ENCODE measurements at regions not wholly inside any gene's neighbourhood (a gene's known extent, or its start where the extent isn't known, plus 50 kb on each side); places are given as distances from the start of the nearest gene placed in this dataset.
A peak's percentile ranks its signal among the peaks of the same experiment; 100 is the strongest.

DNA sequence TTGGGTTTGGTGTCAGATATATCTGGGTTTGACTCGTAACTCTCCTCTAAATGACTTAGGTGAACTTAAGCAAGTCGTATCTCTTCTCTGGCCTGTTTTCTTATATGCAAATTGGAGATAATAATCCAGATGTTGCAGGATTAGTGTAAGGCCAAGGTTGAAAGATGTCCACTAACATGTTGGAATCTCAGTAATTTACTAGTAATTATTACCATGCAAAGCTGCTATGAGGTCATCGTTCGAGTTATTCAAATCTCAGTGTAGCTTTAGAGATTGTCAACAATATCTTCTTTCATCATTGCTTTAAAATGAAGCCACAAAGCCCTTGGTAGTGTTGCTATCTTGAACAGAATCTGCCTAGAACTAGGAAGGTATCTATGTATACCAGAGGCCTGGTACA, 437.7 kb upstream of the KLF4 start:
- TF ChIP-seq, protein P1, sequence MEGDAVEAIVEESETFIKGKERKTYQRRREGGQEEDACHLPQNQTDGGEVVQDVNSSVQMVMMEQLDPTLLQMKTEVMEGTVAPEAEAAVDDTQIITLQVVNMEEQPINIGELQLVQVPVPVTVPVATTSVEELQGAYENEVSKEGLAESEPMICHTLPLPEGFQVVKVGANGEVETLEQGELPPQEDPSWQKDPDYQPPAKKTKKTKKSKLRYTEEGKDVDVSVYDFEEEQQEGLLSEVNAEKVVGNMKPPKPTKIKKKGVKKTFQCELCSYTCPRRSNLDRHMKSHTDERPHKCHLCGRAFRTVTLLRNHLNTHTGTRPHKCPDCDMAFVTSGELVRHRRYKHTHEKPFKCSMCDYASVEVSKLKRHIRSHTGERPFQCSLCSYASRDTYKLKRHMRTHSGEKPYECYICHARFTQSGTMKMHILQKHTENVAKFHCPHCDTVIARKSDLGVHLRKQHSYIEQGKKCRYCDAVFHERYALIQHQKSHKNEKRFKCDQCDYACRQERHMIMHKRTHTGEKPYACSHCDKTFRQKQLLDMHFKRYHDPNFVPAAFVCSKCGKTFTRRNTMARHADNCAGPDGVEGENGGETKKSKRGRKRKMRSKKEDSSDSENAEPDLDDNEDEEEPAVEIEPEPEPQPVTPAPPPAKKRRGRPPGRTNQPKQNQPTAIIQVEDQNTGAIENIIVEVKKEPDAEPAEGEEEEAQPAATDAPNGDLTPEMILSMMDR (IDR thresholded peaks at IDR 0.05; ENCODE audit: insufficient read depth, low read length, severe bottlenecking): no peak
- Histone ChIP-seq H3K27me3 (ENCODE audit: control insufficient read depth, insufficient read depth, low read length) (no peaks in the 10 kb centered on the region), H3K4me3 (ENCODE audit: low read depth, low read length) (no peak overlapping the region), H3K36me3 (ENCODE audit: control insufficient read depth, insufficient read depth, low read length) (no peaks in the 10 kb centered on the region)
- FAIRE-seq (no peak), DNase-seq (ENCODE audit: low read depth) (no peak)

DNA sequence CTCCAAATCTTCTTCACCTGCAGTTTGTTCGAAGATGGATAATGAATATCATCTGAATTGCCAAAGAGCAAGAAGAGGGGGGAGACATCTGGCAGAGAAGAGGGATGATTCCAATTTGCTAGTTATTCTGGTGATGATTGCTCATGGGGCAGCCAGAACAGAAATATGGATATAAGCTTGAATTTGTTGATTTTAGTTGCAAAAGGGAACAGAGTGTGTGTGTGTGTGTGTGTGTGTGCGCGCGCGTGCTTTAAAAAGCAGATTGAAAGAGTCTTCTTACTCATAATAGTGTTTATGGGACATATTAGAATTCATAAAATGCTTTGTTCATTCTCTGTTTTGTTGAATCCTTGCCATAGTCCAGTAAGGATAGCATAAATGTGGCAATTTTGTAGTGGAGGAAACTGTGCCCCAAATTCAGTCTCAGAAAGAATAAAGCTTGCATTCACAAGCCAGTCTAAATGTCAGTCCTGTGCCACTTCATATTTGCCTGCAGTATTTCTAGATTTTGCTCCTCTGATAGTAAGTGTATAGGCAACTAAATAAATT, 436.3 kb upstream of the KLF4 start:
- no peaks in the 10 kb centered on the region for H3K36me3 ChIP-seq (ENCODE audit: control insufficient read depth, insufficient read depth, low read length)
- no peak overlapping the region for H3K4me3 ChIP-seq (ENCODE audit: low read depth, low read length)
- no peaks in the 10 kb centered on the region for H3K27me3 ChIP-seq (ENCODE audit: control insufficient read depth, insufficient read depth, low read length)
- no peak for FAIRE-seq
- DNase-seq (ENCODE audit: low read depth): no peak
- TF ChIP-seq, protein P1 (IDR thresholded peaks at IDR 0.05; ENCODE audit: insufficient read depth, low read length, severe bottlenecking): no peak

DNA sequence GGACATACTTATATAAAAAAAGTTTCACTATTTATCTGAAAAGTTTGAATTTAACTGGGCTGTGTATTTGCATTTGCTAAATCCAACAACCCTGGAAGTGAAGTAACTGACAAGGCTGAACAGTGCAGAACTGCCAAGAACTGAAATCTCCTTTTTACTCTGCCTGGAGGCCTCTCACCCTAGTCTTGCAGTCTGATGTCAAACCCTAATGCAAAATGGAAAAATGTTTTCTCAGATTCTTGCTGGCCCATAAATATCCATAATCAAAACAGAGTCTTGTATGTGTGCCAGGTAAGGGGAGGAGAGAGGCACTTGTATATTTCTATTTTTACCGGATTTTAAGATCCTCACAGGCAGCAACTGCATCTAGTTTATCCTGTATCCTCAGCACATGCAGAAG, 432.7 kb upstream of the KLF4 start:
- TF ChIP-seq, protein P1 (IDR thresholded peaks at IDR 0.05; ENCODE audit: insufficient read depth, low read length, severe bottlenecking): no peak
- no peak for FAIRE-seq
- Histone ChIP-seq H3K27me3 (ENCODE audit: control insufficient read depth, insufficient read depth, low read length) (no peaks in the 10 kb centered on the region), H3K4me3 (ENCODE audit: low read depth, low read length) (no peak overlapping the region), H3K36me3 (ENCODE audit: control insufficient read depth, insufficient read depth, low read length) (no peaks in the 10 kb centered on the region)
- no peak for DNase-seq (ENCODE audit: low read depth)

DNA sequence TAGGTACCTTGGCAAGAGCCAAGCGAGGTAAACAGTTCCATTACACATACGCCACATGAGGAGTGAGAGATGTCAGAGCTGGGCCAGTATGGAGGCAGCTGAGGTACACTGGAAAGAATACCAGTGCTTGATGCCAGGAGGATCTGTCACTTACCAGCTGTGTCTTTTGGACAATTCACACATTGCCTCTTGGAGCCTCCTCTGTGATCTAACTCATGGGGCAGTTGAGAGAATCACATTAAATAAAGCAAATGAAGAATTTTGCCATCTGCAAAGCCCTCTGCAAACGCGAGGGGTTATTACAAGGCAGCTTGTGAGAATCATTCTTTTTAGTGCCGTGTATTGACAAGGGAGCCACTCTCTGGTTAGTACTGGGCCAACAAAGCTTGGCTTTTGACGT, 429.7 kb upstream of the KLF4 start:
- FAIRE-seq (peak; percentile 77), DNase-seq (ENCODE audit: low read depth) (no peak)
- Histone ChIP-seq H3K27me3 (ENCODE audit: control insufficient read depth, insufficient read depth, low read length) (no peaks in the 10 kb centered on the region), H3K36me3 (ENCODE audit: control insufficient read depth, insufficient read depth, low read length) (no peaks in the 10 kb centered on the region), H3K4me3 (ENCODE audit: low read depth, low read length) (no peak overlapping the region)
- TF ChIP-seq, protein P1 (IDR thresholded peaks at IDR 0.05; ENCODE audit: insufficient read depth, low read length, severe bottlenecking): no peak

DNA sequence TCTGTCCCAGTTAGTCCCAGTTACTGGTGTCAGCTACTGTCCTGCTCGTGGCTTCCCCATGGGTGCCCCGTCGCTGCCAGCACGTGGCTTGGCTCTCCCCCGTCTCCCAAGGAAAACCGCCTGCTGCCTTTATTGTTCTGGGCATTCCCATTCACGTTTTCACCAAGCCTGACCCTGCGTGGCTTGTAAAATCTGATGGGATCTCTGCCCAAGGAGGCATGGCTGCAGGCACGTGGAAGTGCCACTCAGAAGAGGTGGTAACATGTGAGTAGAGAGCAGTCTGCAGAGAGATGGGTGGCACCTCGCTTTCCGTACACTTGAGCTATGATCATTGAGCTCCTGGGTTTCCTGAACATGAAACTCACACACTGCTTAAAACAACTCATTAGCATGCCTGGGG, 429.2 kb upstream of the KLF4 start:
- Histone ChIP-seq H3K4me3 (ENCODE audit: low read depth, low read length) (no peak overlapping the region), H3K36me3 (ENCODE audit: control insufficient read depth, insufficient read depth, low read length) (no peaks in the 10 kb centered on the region), H3K27me3 (ENCODE audit: control insufficient read depth, insufficient read depth, low read length) (no peaks in the 10 kb centered on the region)
- DNase-seq (ENCODE audit: low read depth) (no peak), FAIRE-seq (no peak)
- TF ChIP-seq, protein P1 (IDR thresholded peaks at IDR 0.05; ENCODE audit: insufficient read depth, low read length, severe bottlenecking): no peak

DNA sequence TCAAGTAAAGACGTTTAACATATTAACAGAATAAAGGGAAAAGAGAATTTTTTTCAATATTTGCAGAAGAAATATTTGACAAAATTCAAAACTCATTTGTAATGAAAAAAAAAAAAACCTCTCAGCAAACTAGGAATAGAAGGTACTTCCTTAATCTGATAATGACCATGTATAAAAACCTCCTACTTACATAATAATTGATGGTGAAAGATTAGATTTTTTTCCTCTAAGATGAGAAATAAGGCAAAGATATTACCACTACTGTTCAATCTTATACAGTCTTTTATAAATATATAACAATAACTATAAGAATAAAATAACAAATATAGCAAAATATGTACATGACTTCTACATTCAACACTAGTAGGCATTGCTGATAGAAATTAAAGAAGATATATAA, 424.6 kb upstream of the KLF4 start:
- no peak for DNase-seq (ENCODE audit: low read depth)
- H3K36me3 ChIP-seq (ENCODE audit: control insufficient read depth, insufficient read depth, low read length): no peaks in the 10 kb centered on the region
- no peaks in the 10 kb centered on the region for H3K27me3 ChIP-seq (ENCODE audit: control insufficient read depth, insufficient read depth, low read length)
- no peak for FAIRE-seq
- no peak overlapping the region for H3K4me3 ChIP-seq (ENCODE audit: low read depth, low read length)
- TF ChIP-seq, protein P1 (IDR thresholded peaks at IDR 0.05; ENCODE audit: insufficient read depth, low read length, severe bottlenecking): no peak

Data from bronchial epithelial cell (primary cell).